Hepatocyte (in vitro differentiated cells): ENCODE measurements at regions not wholly inside any gene's neighbourhood (a gene's known extent, or its start where the extent isn't known, plus 50 kb on each side); places are given as distances from the start of the nearest gene placed in this dataset.

ENCODE experiments used
- DNase-seq: peaks from one replicate; pipeline ENCODE4 v3.0.0-alpha.2; 2016; ENCODE audit warnings: low spot score
- H2AFZ ChIP-seq: fragments of 200-600 bp; sonication (generic); 2 replicates; pipeline ENCODE4 v1.6.0; 2016; ENCODE audit warnings: antibody characterized with exemption, mild to moderate bottlenecking
- H3K27ac ChIP-seq: fragments of 200-600 bp; sonication (generic); 2 replicates; pipeline ENCODE4 v1.5.1; 2016; ENCODE audit warnings: mild to moderate bottlenecking
- H3K27me3 ChIP-seq: fragments of 200-600 bp; sonication (generic); 2 replicates; pipeline ENCODE4 v1.6.1; 2016
- H3K36me3 ChIP-seq: fragments of 200-600 bp; sonication (generic); replicated peaks from 2 replicates; pipeline ENCODE4 v1.5.1; 2016; ENCODE audit warnings: low read depth; ENCODE audit not compliant: insufficient read depth
- H3K4me1 ChIP-seq: fragments of 200-600 bp; sonication (generic); 2 replicates; pipeline ENCODE4 v1.5.1; 2016; ENCODE audit warnings: mild to moderate bottlenecking, moderate library complexity; ENCODE audit not compliant: insufficient read depth
- H3K4me2 ChIP-seq: fragments of 200-600 bp; sonication (generic); 2 replicates; pipeline ENCODE4 v1.6.0; 2016
- H3K4me3 ChIP-seq: fragments of 200-600 bp; sonication (generic); 2 replicates; pipeline ENCODE4 v1.5.1; 2016; ENCODE audit warnings: mild to moderate bottlenecking
- H3K79me2 ChIP-seq: fragments of 200-600 bp; sonication (generic); 2 replicates; pipeline ENCODE4 v1.6.0; 2017; ENCODE audit warnings: mild to moderate bottlenecking
- H3K9me2 ChIP-seq: fragments of 200-600 bp; sonication (generic); replicated peaks from 2 replicates; pipeline ENCODE4 v1.6.0; 2017; ENCODE audit warnings: mild to moderate bottlenecking; ENCODE audit not compliant: insufficient read depth
- H3K9me3 ChIP-seq: fragments of 200-600 bp; sonication (generic); 2 replicates; pipeline ENCODE4 v1.5.1; 2016; ENCODE audit warnings: low read depth, mild to moderate bottlenecking
- H4K20me1 ChIP-seq: fragments of 200-600 bp; sonication (generic); 2 replicates; pipeline ENCODE4 v1.6.0; 2016; ENCODE audit warnings: mild to moderate bottlenecking; ENCODE audit not compliant: insufficient read depth, poor library complexity, severe bottlenecking
- CTCF ChIP-seq: fragments of 200-600 bp; sonication (generic); IDR thresholded peaks from 2 replicates; pipeline ENCODE4 v1.5.1; 2016; ENCODE audit warnings: antibody characterized with exemption, mild to moderate bottlenecking; ENCODE audit not compliant: poor library complexity
- EZH2 ChIP-seq: fragments of 200-600 bp; sonication (generic); IDR thresholded peaks from 2 replicates; pipeline ENCODE4 v1.6.1; 2016; ENCODE audit warnings: antibody characterized with exemption, mild to moderate bottlenecking, borderline replicate concordance
- EZH2phosphoT487 ChIP-seq: fragments of 200-600 bp; sonication (generic); IDR thresholded peaks from one replicate; pipeline ENCODE4 v1.6.1; 2018; ENCODE audit warnings: antibody characterized with exemption, mild to moderate bottlenecking, low read depth, moderate library complexity; ENCODE audit not compliant: unreplicated experiment, severe bottlenecking
- WGBS: methylation state at CpG from one replicate; pipeline ENCODE4 v1.1.6; 2016; ENCODE audit warnings: low lambda C conversion rate; ENCODE audit errors: missing lambda C conversion rate; 5-methylcytosine and 5-hydroxymethylcytosine counted together

DNA sequence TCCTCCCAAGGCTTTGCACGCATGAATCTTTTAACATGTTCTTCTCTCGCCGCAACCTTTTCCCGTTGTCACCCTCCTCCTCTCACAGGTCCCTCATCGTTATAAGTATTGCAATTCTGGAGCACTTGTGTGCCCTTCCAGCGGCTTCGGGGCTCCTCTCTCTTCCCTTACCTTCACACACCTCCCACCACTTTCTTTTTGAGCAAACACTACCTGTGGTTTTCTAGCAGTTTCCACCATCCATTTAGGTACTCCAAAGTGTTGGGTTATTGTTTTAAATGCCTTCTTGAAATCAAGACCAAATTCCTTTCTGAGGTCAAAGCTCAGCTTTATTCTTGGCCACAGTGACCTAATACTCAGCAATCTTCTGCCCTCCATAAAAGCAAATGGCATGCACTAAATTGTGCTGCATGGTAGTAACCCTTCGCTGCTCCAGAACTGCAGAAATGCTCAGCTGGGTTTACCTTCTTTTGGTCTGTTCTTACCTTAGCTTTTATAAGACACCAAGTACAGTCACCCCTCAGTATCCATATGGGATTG, 472.4 kb downstream of the SETD4 start:
- DNase-seq = no peak
- H3K79me2 ChIP-seq = no peaks in the 10 kb centered on the region
- no peak overlapping the region for H2AFZ ChIP-seq
- H3K36me3 ChIP-seq = no peaks in the 10 kb centered on the region
- no peaks in the 10 kb centered on the region for H3K9me2 ChIP-seq
- no peaks in the 10 kb centered on the region for H3K9me3 ChIP-seq
- H3K4me2 ChIP-seq = no peak overlapping the region
- TF ChIP-seq EZH2 (no peak), EZH2phosphoT487 (no peak), CTCF (no peak)
- H3K27me3 ChIP-seq = no peaks in the 10 kb centered on the region
- WGBS = 95% methylated on average over 8 of the region's 8 CpGs
- no peak overlapping the region for H3K4me3 ChIP-seq
- H4K20me1 ChIP-seq = no peaks in the 10 kb centered on the region
- no peak overlapping the region for H3K27ac ChIP-seq
- peaks cover 12% of the 10 kb centered on the region for H3K4me1 ChIP-seq

DNA sequence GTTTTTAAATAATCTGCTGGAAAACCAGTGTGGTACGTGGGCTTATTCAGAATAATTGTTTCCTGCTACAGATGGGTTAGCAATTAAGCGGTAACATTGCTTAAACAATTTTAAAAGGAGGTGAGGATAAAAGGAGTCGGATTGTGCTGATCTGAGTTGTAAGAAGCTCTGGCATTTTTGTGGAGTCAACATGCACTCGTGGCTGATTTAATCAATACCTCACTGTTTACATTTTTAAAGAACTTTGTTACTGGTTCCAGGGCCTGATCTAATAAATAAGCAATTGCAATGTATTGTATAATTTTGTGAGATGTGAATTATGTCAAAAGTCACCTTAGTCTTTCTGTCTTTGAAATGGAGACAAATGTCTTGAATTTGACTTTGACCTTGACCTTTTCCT, 474.0 kb downstream of the SETD4 start:
- H3K79me2 ChIP-seq = no peaks in the 10 kb centered on the region
- no peaks in the 10 kb centered on the region for H3K9me3 ChIP-seq
- peaks cover 7% of the 10 kb centered on the region for H3K4me1 ChIP-seq
- no peak overlapping the region for H3K4me3 ChIP-seq
- H2AFZ ChIP-seq = no peak overlapping the region
- H3K27ac ChIP-seq = no peak overlapping the region
- no peaks in the 10 kb centered on the region for H4K20me1 ChIP-seq
- no peaks in the 10 kb centered on the region for H3K36me3 ChIP-seq
- H3K27me3 ChIP-seq = peaks cover 3% of the 10 kb centered on the region
- H3K9me2 ChIP-seq = no peaks in the 10 kb centered on the region
- no peak overlapping the region for H3K4me2 ChIP-seq
- 32% methylated on average over 4 of the region's 4 CpGs for WGBS
- DNase-seq = no peak
- no peak for TF ChIP-seq EZH2phosphoT487
- TF ChIP-seq EZH2 = no peak
- TF ChIP-seq CTCF = no peak

DNA sequence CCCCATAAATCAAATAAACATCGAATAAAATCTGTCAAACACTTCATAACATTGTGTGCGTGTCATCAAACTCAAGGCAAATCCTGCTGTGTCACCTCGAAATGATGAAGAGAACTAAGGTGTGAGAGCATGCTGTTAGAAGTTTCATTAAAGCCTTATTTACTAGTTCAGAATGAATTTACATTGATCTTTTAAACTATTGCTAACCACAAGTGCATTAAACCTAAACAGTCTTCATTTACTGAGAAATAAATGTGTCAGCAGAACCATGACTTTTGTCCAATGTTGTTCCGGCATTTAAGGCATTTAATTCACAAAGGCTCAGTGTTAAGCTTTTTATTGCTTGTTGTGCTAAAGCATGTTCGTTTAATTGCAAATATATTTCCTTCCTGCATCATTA, 474.4 kb downstream of the SETD4 start:
- no peak overlapping the region for H3K27ac ChIP-seq
- no peaks in the 10 kb centered on the region for H3K9me2 ChIP-seq
- H4K20me1 ChIP-seq = no peaks in the 10 kb centered on the region
- H3K4me2 ChIP-seq = no peak overlapping the region
- no peaks in the 10 kb centered on the region for H3K79me2 ChIP-seq
- peaks cover 3% of the 10 kb centered on the region for H3K27me3 ChIP-seq
- H3K36me3 ChIP-seq = no peaks in the 10 kb centered on the region
- no peaks in the 10 kb centered on the region for H3K9me3 ChIP-seq
- H2AFZ ChIP-seq = no peak overlapping the region
- TF ChIP-seq CTCF (no peak), EZH2 (no peak), EZH2phosphoT487 (no peak)
- 50% methylated on average over 5 of the region's 5 CpGs for WGBS
- H3K4me1 ChIP-seq = peaks cover 7% of the 10 kb centered on the region
- DNase-seq = no peak
- H3K4me3 ChIP-seq = no peak overlapping the region

DNA sequence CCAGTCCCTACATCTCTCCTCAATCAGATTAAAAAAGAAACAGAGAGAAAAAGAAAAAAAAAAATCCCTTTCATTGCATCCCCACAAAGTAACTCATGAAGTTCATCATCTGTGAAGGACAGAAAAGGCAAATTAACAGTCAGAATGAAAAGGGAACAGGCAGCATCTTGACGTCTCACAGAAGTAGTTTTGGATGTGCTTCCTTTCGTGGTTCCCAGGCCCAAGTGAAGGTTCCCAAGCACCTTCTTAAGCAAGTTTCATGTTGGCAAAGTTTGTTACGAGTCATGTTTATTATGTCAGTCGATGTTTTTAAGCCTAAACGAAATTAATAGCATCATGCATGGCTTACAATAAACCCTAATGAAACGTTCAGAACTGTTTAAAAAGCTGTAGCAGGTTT, 475.2 kb downstream of the SETD4 start:
- Histone ChIP-seq H3K79me2 (no peaks in the 10 kb centered on the region), H2AFZ (no peak overlapping the region), H3K9me2 (no peaks in the 10 kb centered on the region), H3K36me3 (no peaks in the 10 kb centered on the region), H3K4me1 (peaks cover 7% of the 10 kb centered on the region), H3K27me3 (peaks cover 3% of the 10 kb centered on the region), H3K4me2 (no peak overlapping the region), H4K20me1 (no peaks in the 10 kb centered on the region), H3K9me3 (no peaks in the 10 kb centered on the region), H3K27ac (no peak overlapping the region), H3K4me3 (no peak overlapping the region)
- no peak for DNase-seq
- no peak for TF ChIP-seq CTCF
- no peak for TF ChIP-seq EZH2phosphoT487
- TF ChIP-seq EZH2 = no peak
- 62% methylated on average over 6 of the region's 6 CpGs for WGBS
